MV-4-11 (cell line): ENCODE measurements at regions not wholly inside any gene's neighbourhood (a gene's known extent, or its start where the extent isn't known, plus 50 kb on each side); places are given as distances from the start of the nearest gene placed in this dataset.

Experiments
- DNase-seq: peaks from one replicate; lab custom pipeline; 2025; lab: John Stamatoyannopoulos, UW

GRCh38 chr6:119802464-119802863, 452.9 kb upstream of the MAN1A1 start:
- DNase-seq, result no peak

GRCh38 chr6:119801056-119801455, 451.5 kb upstream of the MAN1A1 start:
- DNase-seq, result no peak

GRCh38 chr6:119800526-119800925, 451.0 kb upstream of the MAN1A1 start:
- peak; percentile 60 for DNase-seq

- DNase-seq, result no peak
Observed at GRCh38 chr6:119799596-119800509, 450.3 kb upstream of the MAN1A1 start.

GRCh38 chr6:119791736-119792135, 442.2 kb upstream of the MAN1A1 start:
- peak; percentile 5 for DNase-seq

- no peak for DNase-seq
Observed at GRCh38 chr6:119781365-119781764, 431.8 kb upstream of the MAN1A1 start.

GRCh38 chr6:119768201-119768600, 418.6 kb upstream of the MAN1A1 start:
- DNase-seq, result peak; percentile 78

GRCh38 chr6:119764927-119765681, 415.5 kb upstream of the MAN1A1 start:
- DNase-seq, result peak; percentile 41

GRCh38 chr6:119760046-119760445, 410.5 kb upstream of the MAN1A1 start:
- no peak for DNase-seq

- no peak for DNase-seq
Observed at GRCh38 chr6:119758385-119758784, 408.8 kb upstream of the MAN1A1 start.

- no peak for DNase-seq
Observed at GRCh38 chr6:119757467-119757866, 407.9 kb upstream of the MAN1A1 start.

GRCh38 chr6:119749335-119749734, 399.8 kb upstream of the MAN1A1 start:
- DNase-seq, result peak; percentile 46

- peak; percentile 75 for DNase-seq
Observed at GRCh38 chr6:119748535-119748934, 399.0 kb upstream of the MAN1A1 start.

- peak; percentile 40 for DNase-seq
Observed at GRCh38 chr6:119742188-119742803, 392.7 kb upstream of the MAN1A1 start.

- no peak for DNase-seq
Observed at GRCh38 chr6:119739769-119740168, 390.2 kb upstream of the MAN1A1 start.

- no peak for DNase-seq
Observed at GRCh38 chr6:119738425-119738824, 388.9 kb upstream of the MAN1A1 start.

- DNase-seq, result no peak
Observed at GRCh38 chr6:119736296-119737021, 386.9 kb upstream of the MAN1A1 start.

GRCh38 chr6:119735530-119735929, 386.0 kb upstream of the MAN1A1 start:
- no peak for DNase-seq

- DNase-seq, result no peak
Observed at GRCh38 chr6:119734227-119734626, 384.7 kb upstream of the MAN1A1 start.

- no peak for DNase-seq
Observed at GRCh38 chr6:119728935-119729334, 379.4 kb upstream of the MAN1A1 start.

- peak; percentile 14 for DNase-seq
Observed at GRCh38 chr6:119728220-119728750, 378.7 kb upstream of the MAN1A1 start.
